ENCODE measurements at regions not wholly inside any gene's neighbourhood (a gene's known extent, or its start where the extent isn't known, plus 50 kb on each side); places are given as distances from the start of the nearest gene placed in this dataset.
"Not testable (repeated sequence)": the region's sequence is repeated elsewhere in the genome, so short reads cannot be mapped to it uniquely, and the experiment has no call there.

GRCh38 chr3:89932882-89933281 lies 825.5 kb downstream of the EPHA3 start:
- intact Hi-C loops (cut with micrococcal nuclease) (no loop called here), dilution Hi-C loops (cut with MboI; ENCODE audit: extremely low pct_ligation_motif_present, low sequenced_read_pairs) (no loop called here)
- Histone ChIP-seq H2AFZ (ENCODE audit: low read depth, low read length) (no peak overlapping the region), H3K4me1 (ENCODE audit: control insufficient read depth, extremely low read depth, insufficient read depth, low read length) (no peaks in the 10 kb centered on the region), H4K20me1 (replicated peaks; ENCODE audit: control insufficient read depth, extremely low read depth, insufficient read depth, low read length) (no peaks in the 10 kb centered on the region), H3K4me3 (replicated peaks in 1 of 3; ENCODE audit: insufficient read depth in 1 of 3, low read depth in 1 of 3, low read length in 3 of 3) (no peak overlapping the region), H3K36me3 (ENCODE audit: control insufficient read depth in 2 of 2, extremely low read depth in 1 of 2, insufficient read depth in 2 of 2, low read length in 2 of 2) (no peaks in the 10 kb centered on the region), H3K4me2 (ENCODE audit: insufficient read depth, low read length) (no peak overlapping the region), H3K27me3 (ENCODE audit: control insufficient read depth in 2 of 2, insufficient read depth in 2 of 2, low read length in 2 of 2) (no peaks in the 10 kb centered on the region), H3K9ac (replicated peaks; ENCODE audit: extremely low read depth, insufficient read depth, low read length) (no peak overlapping the region), H3K79me2 (ENCODE audit: control insufficient read depth, insufficient read depth, low read length) (no peaks in the 10 kb centered on the region), H3K9me3 (replicated peaks; ENCODE audit: control insufficient read depth, insufficient read depth, low read length) (no peaks in the 10 kb centered on the region), H3K27ac (ENCODE audit: insufficient read depth, low read depth, low read length) (no peak overlapping the region), H3K9me1 (replicated peaks; ENCODE audit: control insufficient read depth, extremely low read depth, insufficient read depth, low read length) (no peaks in the 10 kb centered on the region)
- no peak for TF ChIP-seq GATA2 (IDR thresholded peaks at IDR 0.05; ENCODE audit: insufficient read depth, insufficient read length, low read depth, low read length)
- TF ChIP-seq EZH2 (IDR thresholded peaks at IDR 0.05; ENCODE audit: borderline replicate concordance, low read depth, low read length, severe bottlenecking), result no peak
- no peak for TF ChIP-seq FOS (IDR thresholded peaks at IDR 0.05; ENCODE audit: borderline replicate concordance, insufficient read depth, low read length)
- no peak for TF ChIP-seq MYC (IDR thresholded peaks at IDR 0.05; ENCODE audit: low read depth, low read length)
- no peak for TF ChIP-seq MAX (IDR thresholded peaks at IDR 0.05; ENCODE audit: insufficient read depth, insufficient read length)
- no peak for TF ChIP-seq POLR2A (IDR thresholded peaks at IDR 0.05; ENCODE audit: low read depth, low read length)
- TF ChIP-seq POLR2AphosphoS5 (IDR thresholded peaks at IDR 0.05; ENCODE audit: insufficient read depth, low read depth, low read length), result no peak
- TF ChIP-seq JUN (IDR thresholded peaks at IDR 0.05; ENCODE audit: borderline replicate concordance, insufficient read depth, insufficient read length, low read depth), result no peak
- no peak for TF ChIP-seq CTCF (IDR thresholded peaks at IDR 0.05; ENCODE audit: extremely low read depth in 1 of 2, insufficient read depth in 1 of 2, low read depth in 1 of 2, low read length in 2 of 2)
- CTCF ChIA-PET, result no interaction called here
- BruUV-seq (replicated peaks), result no TSS peak
- DNase-seq (ENCODE audit: low read depth, low spot score), result no peak
- POLR2A ChIA-PET, result no interaction called here
- FAIRE-seq, result no peak

GRCh38 chr3:89944461-89944860 lies 837.0 kb downstream of the EPHA3 start:
- FAIRE-seq; H3K79me2 ChIP-seq (ENCODE audit: control insufficient read depth, insufficient read depth, low read length): not testable (repeated sequence)

More at GRCh38 chr3:89944461-89944860, 837.0 kb downstream of the EPHA3 start:
- intact Hi-C loops (cut with micrococcal nuclease); H3K9ac ChIP-seq (replicated peaks; ENCODE audit: extremely low read depth, insufficient read depth, low read length); H3K4me2 ChIP-seq (ENCODE audit: insufficient read depth, low read length); H3K4me1 ChIP-seq (ENCODE audit: control insufficient read depth, extremely low read depth, insufficient read depth, low read length); DNase-seq (ENCODE audit: low read depth, low spot score); H3K27me3 ChIP-seq (ENCODE audit: control insufficient read depth in 2 of 2, insufficient read depth in 2 of 2, low read length in 2 of 2); H2AFZ ChIP-seq (ENCODE audit: low read depth, low read length); H3K9me1 ChIP-seq (replicated peaks; ENCODE audit: control insufficient read depth, extremely low read depth, insufficient read depth, low read length); H3K36me3 ChIP-seq (ENCODE audit: control insufficient read depth in 2 of 2, extremely low read depth in 1 of 2, insufficient read depth in 2 of 2, low read length in 2 of 2); CTCF ChIA-PET; POLR2A ChIA-PET; H3K9me3 ChIP-seq (replicated peaks; ENCODE audit: control insufficient read depth, insufficient read depth, low read length); H3K4me3 ChIP-seq (replicated peaks in 1 of 3; ENCODE audit: insufficient read depth in 1 of 3, low read depth in 1 of 3, low read length in 3 of 3); H4K20me1 ChIP-seq (replicated peaks; ENCODE audit: control insufficient read depth, extremely low read depth, insufficient read depth, low read length); dilution Hi-C loops (cut with MboI; ENCODE audit: extremely low pct_ligation_motif_present, low sequenced_read_pairs); BruUV-seq (replicated peaks); H3K27ac ChIP-seq (ENCODE audit: insufficient read depth, low read depth, low read length): not testable (repeated sequence)

All from endothelial cell of umbilical vein (primary cell).